Upper lobe of left lung (tissue), 6 donors: ENCODE measurements at regions not wholly inside any gene's neighbourhood (a gene's known extent, or its start where the extent isn't known, plus 50 kb on each side); places are given as distances from the start of the nearest gene placed in this dataset.
"Not testable (repeated sequence)": the region's sequence is repeated elsewhere in the genome, so short reads cannot be mapped to it uniquely, and the experiment has no call there.

Source experiments
- ATAC-seq, 2 donors: fragments of 200-7000 bp; cut with Tn5 transposase; one replicate each; pipeline ENCODE4 v1.9.1; 2022; ENCODE audit warnings: mild to moderate bottlenecking in 2 of 2, moderate library complexity in 2 of 2; ENCODE audit not compliant: low FRiP score in 2 of 2
- DNase-seq, 2 donors: peaks; one replicate each; pipeline ENCODE4 v3.0.0-alpha.2; 2019 to 2020
- H3K27ac ChIP-seq, 4 donors: fragments of 200-600 bp; sonication (generic); one replicate each; pipeline ENCODE4 v1.5.1; 2016 to 2019
- H3K27me3 ChIP-seq, 4 donors: fragments of 200-600 bp; sonication (generic); one replicate each; pipeline ENCODE4 v1.5.1; 2017 to 2019
- H3K36me3 ChIP-seq, 4 donors: fragments of 200-600 bp; sonication (generic); one replicate each; pipeline ENCODE4 v1.5.1; 2016 to 2019
- H3K4me1 ChIP-seq, 4 donors: fragments of 200-600 bp; sonication (generic); one replicate each; pipeline ENCODE4 v1.5.1; 2018 to 2019
- H3K4me3 ChIP-seq, 4 donors: fragments of 200-600 bp; sonication (generic); one replicate each; pipeline ENCODE4 v1.5.1; 2017 to 2019; ENCODE audit warnings: mild to moderate bottlenecking in 2 of 4, moderate library complexity in 1 of 4
- H3K9me3 ChIP-seq, 4 donors: fragments of 200-600 bp; sonication (generic); one replicate each; pipeline ENCODE4 v1.5.1; 2018 to 2019
- EP300 ChIP-seq, 4 donors: sonication (generic); formaldehyde crosslinking; IDR thresholded peaks; one replicate each; pipeline ENCODE4 v1.5.1; 2017; ENCODE audit warnings: antibody characterized with exemption in 4 of 4, control low read depth in 2 of 4
- POLR2A ChIP-seq, 4 donors: fragments of 450-650 bp; IDR thresholded peaks; one replicate each; pipeline ENCODE4 v1.5.1; 2016 to 2017; ENCODE audit warnings: antibody characterized with exemption in 4 of 4, mild to moderate bottlenecking in 2 of 4
- POLR2AphosphoS5 ChIP-seq, 2 donors: sonication (generic); formaldehyde crosslinking; IDR thresholded peaks; one replicate each; pipeline ENCODE4 v1.5.1; 2017; ENCODE audit warnings: antibody characterized with exemption in 2 of 2
- WGBS, 2 donors: methylation state at CpG; one replicate each; pipeline ENCODE4 v1.1.5; 2017 to 2018; 5-methylcytosine and 5-hydroxymethylcytosine counted together
- TF ChIP-seq, protein P1 (sequence below), 6 experiments: fragments of 450-650 bp in 4 of 6; fragments of 200-600 bp in 2 of 6; sonication (generic) in 2 of 6; IDR thresholded peaks; one replicate each; pipeline ENCODE4 v1.5.1; 2016 to 2019; ENCODE audit warnings: antibody characterized with exemption in 6 of 6
- donor health status: DM: no; HTN: no; CAD: no; lungs with moderate emphysema.
- donor health status: DM: no; HTN: yes; CAD: no; lungs with severe emphysema.

DNA sequence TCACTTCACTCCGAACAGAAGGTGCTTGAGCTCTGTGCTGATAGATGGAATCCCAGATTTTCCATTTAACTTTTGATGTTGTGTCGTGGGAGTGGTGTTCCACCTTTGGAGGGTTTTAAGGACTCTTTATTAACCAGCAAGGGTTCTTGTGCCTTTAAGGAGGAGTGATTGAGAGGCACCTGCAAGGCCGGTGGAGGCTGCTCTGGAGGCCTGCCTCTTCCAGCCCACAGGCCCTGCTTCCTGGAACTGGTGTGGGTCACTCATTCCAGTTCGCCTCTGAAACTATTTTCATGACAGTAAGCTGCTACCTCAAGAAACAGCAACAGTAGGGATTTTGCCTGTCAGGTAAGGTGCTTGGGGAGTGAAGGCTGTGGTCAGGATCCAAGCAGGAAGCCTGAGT, 58.8 kb upstream of the APCDD1L start:
- 57 to 74% methylated on average over 4 of the region's 4 CpGs for WGBS, 2 donors
- Histone ChIP-seq H3K27me3 (no peaks in the 10 kb centered on the region), H3K4me1 (peaks cover 0 to 7% (median 3%) of the 10 kb centered on the region in 4 donors), H3K36me3 (no peaks in the 10 kb centered on the region), H3K9me3 (no peaks in the 10 kb centered on the region), H3K27ac (peak overlapping the region in 1 of 4 donors; percentile 21), H3K4me3 (no peak overlapping the region)
- TF ChIP-seq POLR2AphosphoS5 (IDR thresholded peaks at IDR 0.05), result no peak
- TF ChIP-seq POLR2A (IDR thresholded peaks at IDR 0.05), result no peak
- TF ChIP-seq, protein P1, sequence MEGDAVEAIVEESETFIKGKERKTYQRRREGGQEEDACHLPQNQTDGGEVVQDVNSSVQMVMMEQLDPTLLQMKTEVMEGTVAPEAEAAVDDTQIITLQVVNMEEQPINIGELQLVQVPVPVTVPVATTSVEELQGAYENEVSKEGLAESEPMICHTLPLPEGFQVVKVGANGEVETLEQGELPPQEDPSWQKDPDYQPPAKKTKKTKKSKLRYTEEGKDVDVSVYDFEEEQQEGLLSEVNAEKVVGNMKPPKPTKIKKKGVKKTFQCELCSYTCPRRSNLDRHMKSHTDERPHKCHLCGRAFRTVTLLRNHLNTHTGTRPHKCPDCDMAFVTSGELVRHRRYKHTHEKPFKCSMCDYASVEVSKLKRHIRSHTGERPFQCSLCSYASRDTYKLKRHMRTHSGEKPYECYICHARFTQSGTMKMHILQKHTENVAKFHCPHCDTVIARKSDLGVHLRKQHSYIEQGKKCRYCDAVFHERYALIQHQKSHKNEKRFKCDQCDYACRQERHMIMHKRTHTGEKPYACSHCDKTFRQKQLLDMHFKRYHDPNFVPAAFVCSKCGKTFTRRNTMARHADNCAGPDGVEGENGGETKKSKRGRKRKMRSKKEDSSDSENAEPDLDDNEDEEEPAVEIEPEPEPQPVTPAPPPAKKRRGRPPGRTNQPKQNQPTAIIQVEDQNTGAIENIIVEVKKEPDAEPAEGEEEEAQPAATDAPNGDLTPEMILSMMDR (IDR thresholded peaks at IDR 0.05), result no peak
- no peak for TF ChIP-seq EP300 (IDR thresholded peaks at IDR 0.05)
- peak in 1 of 2 donors; percentile 56 for ATAC-seq
- peak in 1 of 2 donors; percentile 51 for DNase-seq

DNA sequence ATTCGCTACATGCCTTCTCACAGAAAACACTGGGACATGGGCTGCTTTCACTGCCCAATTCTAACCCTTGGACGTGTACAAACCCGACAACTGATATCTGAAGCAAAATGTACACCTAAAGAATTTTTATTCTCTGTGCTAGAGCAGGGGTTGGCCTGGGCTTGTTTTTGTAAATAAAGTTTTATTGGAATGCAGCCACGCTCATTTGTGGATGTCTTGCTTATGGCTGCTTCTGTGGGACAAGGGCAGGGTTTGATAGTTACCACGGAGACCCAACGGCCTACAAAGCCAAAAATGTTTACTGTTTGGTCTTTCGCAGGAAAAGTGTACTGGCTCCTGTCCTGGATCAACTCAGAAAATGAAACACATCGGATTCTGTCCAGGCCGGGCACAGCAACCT, 58.1 kb upstream of the APCDD1L start:
- Histone ChIP-seq H3K36me3 (no peaks in the 10 kb centered on the region), H3K9me3 (no peaks in the 10 kb centered on the region), H3K27me3 (no peaks in the 10 kb centered on the region), H3K27ac (no peak overlapping the region), H3K4me1 (peaks cover 0 to 7% (median 3%) of the 10 kb centered on the region in 4 donors), H3K4me3 (no peak overlapping the region)
- ATAC-seq (no peak), DNase-seq (no peak)
- WGBS, 2 donors, result 78 to 87% methylated on average over 9 of the region's 9 CpGs
- TF ChIP-seq EP300 (IDR thresholded peaks at IDR 0.05) (no peak), POLR2AphosphoS5 (IDR thresholded peaks at IDR 0.05) (no peak), POLR2A (IDR thresholded peaks at IDR 0.05) (no peak)
- TF ChIP-seq, protein P1 (IDR thresholded peaks at IDR 0.05), result no peak

DNA sequence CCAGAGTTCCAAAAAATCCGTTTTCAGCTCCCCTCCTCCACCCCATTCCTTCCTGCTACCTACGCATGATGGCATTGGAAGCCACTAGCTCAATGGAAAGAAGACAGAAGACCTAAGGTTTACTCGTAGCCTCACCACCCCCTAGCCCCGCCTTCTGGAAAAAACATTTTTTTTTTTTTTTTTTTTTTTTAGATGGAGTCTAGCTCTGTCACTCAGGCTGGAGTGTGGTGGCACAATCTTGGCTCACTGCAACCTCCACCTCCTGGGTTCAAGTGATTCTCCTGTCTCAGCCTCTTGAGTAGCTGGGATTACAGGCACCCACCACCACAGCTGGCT, 57.2 kb upstream of the APCDD1L start:
- not testable (repeated sequence) for H3K4me3 ChIP-seq, H3K36me3 ChIP-seq, H3K4me1 ChIP-seq, H3K27ac ChIP-seq, H3K9me3 ChIP-seq, DNase-seq, H3K27me3 ChIP-seq, ATAC-seq
- WGBS, 2 donors, result 71 to 85% methylated on average over 4 of the region's 4 CpGs

DNA sequence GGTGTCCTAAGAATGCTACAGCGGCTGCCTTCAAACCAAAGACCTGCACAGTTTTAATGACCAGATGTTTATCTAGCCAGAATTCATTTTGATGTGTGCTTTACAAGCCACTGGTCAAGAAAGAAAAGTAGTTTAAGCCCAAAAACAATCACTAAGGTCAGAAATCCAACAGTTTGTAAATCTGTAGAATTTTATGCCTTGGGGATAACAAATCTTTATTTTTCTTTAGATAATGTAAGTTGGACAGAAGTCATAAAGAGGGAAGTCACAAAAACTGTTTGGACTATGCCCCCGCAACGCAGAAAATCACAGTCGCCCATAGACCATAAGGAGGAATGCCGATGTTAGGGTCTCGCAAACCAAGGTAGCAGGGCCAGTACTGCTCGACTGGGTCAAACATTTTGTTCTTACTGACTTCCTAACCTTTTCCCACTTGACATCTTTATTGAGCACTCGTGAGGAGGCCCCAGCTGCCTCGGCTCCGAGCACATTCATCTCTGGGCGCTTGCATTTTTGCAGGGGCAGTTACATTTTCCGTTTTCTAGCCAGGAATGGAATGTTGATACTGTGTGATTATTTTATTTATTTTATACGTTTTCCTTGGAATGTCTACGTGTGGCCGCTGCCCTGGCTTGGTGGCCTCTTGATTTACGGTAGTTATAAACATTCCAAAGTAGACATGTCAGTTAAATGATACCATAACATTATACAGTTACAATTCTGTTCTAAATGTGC, 56.7 kb upstream of the APCDD1L start:
- no peaks in the 10 kb centered on the region for H3K27me3 ChIP-seq
- H3K4me1 ChIP-seq, result peaks cover 0 to 7% (median 3%) of the 10 kb centered on the region in 4 donors
- WGBS, 2 donors, result 47 to 51% methylated on average over 16 of the region's 16 CpGs
- H3K9me3 ChIP-seq, result no peaks in the 10 kb centered on the region
- DNase-seq (no peak), ATAC-seq (no peak)
- TF ChIP-seq POLR2AphosphoS5 (IDR thresholded peaks at IDR 0.05) (no peak), POLR2A (IDR thresholded peaks at IDR 0.05) (no peak), EP300 (IDR thresholded peaks at IDR 0.05) (no peak)
- TF ChIP-seq, protein P1 (IDR thresholded peaks at IDR 0.05), result no peak
- no peaks in the 10 kb centered on the region for H3K36me3 ChIP-seq
- no peak overlapping the region for H3K4me3 ChIP-seq
- no peak overlapping the region for H3K27ac ChIP-seq

DNA sequence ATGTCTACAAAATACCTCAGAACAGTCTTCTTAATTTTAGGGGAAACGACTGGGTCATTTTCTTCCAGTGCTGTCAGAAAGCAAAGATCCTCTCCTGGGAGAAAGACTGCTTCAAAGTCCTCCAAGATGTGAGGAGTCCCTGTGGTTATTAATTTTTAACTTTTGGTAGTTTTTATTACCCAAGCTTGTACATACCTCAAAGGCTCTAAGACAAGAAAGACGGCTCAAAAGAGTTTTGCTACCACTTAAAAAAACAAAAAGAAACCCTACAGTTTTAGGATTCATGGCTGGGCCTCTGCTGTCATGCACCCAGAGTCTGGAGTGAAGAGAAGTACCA, 56.1 kb upstream of the APCDD1L start:
- Histone ChIP-seq H3K4me3 (no peak overlapping the region), H3K4me1 (peaks cover 0 to 7% (median 3%) of the 10 kb centered on the region in 4 donors), H3K9me3 (no peaks in the 10 kb centered on the region), H3K27ac (no peak overlapping the region), H3K27me3 (no peaks in the 10 kb centered on the region), H3K36me3 (no peaks in the 10 kb centered on the region)
- DNase-seq (no peak), ATAC-seq (no peak)
- 21 to 57% methylated on average over 2 of the region's 2 CpGs for WGBS, 2 donors
- no peak for TF ChIP-seq EP300 (IDR thresholded peaks at IDR 0.05)
- TF ChIP-seq POLR2AphosphoS5 (IDR thresholded peaks at IDR 0.05), result no peak
- TF ChIP-seq, protein P1 (IDR thresholded peaks at IDR 0.05), result no peak
- TF ChIP-seq POLR2A (IDR thresholded peaks at IDR 0.05), result no peak
